ENCODE measurements at regions not wholly inside any gene's neighbourhood (a gene's known extent, or its start where the extent isn't known, plus 50 kb on each side); places are given as distances from the start of the nearest gene placed in this dataset.
A peak's percentile ranks its signal among the peaks of the same experiment; 100 is the strongest.

GRCh38 chr6:4372866-4373265 lies 237.5 kb upstream of the ECI2 start:
- no peak for DNase-seq
- TF ChIP-seq EP300 (IDR thresholded peaks at IDR 0.05) (no peak), POLR2A (IDR thresholded peaks at IDR 0.05) (no peak), CTCF (IDR thresholded peaks at IDR 0.05) (no peak), POLR2AphosphoS5 (IDR thresholded peaks at IDR 0.05) (no peak)
- H3K27me3 ChIP-seq, result no peaks in the 10 kb centered on the region
- no peak for ATAC-seq (ENCODE audit: low FRiP score in 2 of 2)
- no peaks in the 10 kb centered on the region for H3K4me1 ChIP-seq
- H3K27ac ChIP-seq, result no peak overlapping the region
- no peaks in the 10 kb centered on the region for H3K36me3 ChIP-seq
- H3K9me3 ChIP-seq, result no peaks in the 10 kb centered on the region
- 86 to 95% methylated on average over 2 of the region's 2 CpGs for WGBS, 2 donors
- no peak overlapping the region for H3K4me3 ChIP-seq

- no peak overlapping the region for H3K27ac ChIP-seq
- 72 to 74% methylated on average over 8 to 10 of the region's 10 CpGs for WGBS, 2 donors
Measured at GRCh38 chr6:4371207-4371921, 236.0 kb upstream of the ECI2 start.

GRCh38 chr6:4370066-4370465 lies 234.7 kb upstream of the ECI2 start:
- H3K36me3 ChIP-seq, result no peaks in the 10 kb centered on the region
- no peak for TF ChIP-seq POLR2AphosphoS5 (IDR thresholded peaks at IDR 0.05)
- TF ChIP-seq CTCF (IDR thresholded peaks at IDR 0.05), result no peak
- H3K4me3 ChIP-seq, result no peak overlapping the region
- H3K4me1 ChIP-seq, result no peaks in the 10 kb centered on the region
- H3K27me3 ChIP-seq, result no peaks in the 10 kb centered on the region
- H3K9me3 ChIP-seq, result no peaks in the 10 kb centered on the region
- peak in 1 of 2 donors; percentile 60 for ATAC-seq (ENCODE audit: low FRiP score in 2 of 2)
- WGBS, 2 donors, result 46 to 60% methylated on average over 3 of the region's 3 CpGs
- no peak overlapping the region for H3K27ac ChIP-seq
- no peak for DNase-seq

More at GRCh38 chr6:4371207-4371921, 236.0 kb upstream of the ECI2 start:
- DNase-seq, result no peak
- H3K9me3 ChIP-seq, result no peaks in the 10 kb centered on the region
- TF ChIP-seq POLR2A (IDR thresholded peaks at IDR 0.05), result no peak
- TF ChIP-seq CTCF (IDR thresholded peaks at IDR 0.05), result no peak
- TF ChIP-seq POLR2AphosphoS5 (IDR thresholded peaks at IDR 0.05), result no peak
- TF ChIP-seq EP300 (IDR thresholded peaks at IDR 0.05), result no peak
- ATAC-seq (ENCODE audit: low FRiP score in 2 of 2), result no peak
- H3K36me3 ChIP-seq, result no peaks in the 10 kb centered on the region
- H3K27me3 ChIP-seq, result no peaks in the 10 kb centered on the region
- no peaks in the 10 kb centered on the region for H3K4me1 ChIP-seq
- no peak overlapping the region for H3K4me3 ChIP-seq

- no peaks in the 10 kb centered on the region for H3K4me1 ChIP-seq
- no peaks in the 10 kb centered on the region for H3K27me3 ChIP-seq
- whole genome bisulfite sequencing, 2 donors, result 62 to 64% methylated on average over 4 of the region's 4 CpGs
- no peak overlapping the region for H3K4me3 ChIP-seq
- H3K27ac ChIP-seq, result no peak overlapping the region
- DNase-seq, result no peak
- peak in 1 of 2 donors; percentile 32 for ATAC-seq (ENCODE audit: low FRiP score in 2 of 2)
- H3K9me3 ChIP-seq, result no peaks in the 10 kb centered on the region
- no peaks in the 10 kb centered on the region for H3K36me3 ChIP-seq
- TF ChIP-seq CTCF (IDR thresholded peaks at IDR 0.05) (no peak), POLR2AphosphoS5 (IDR thresholded peaks at IDR 0.05) (no peak), EP300 (IDR thresholded peaks at IDR 0.05) (no peak), POLR2A (IDR thresholded peaks at IDR 0.05) (no peak)
Measured at GRCh38 chr6:4369616-4370015, 234.2 kb upstream of the ECI2 start.

GRCh38 chr6:4368649-4369048 lies 233.3 kb upstream of the ECI2 start:
- Histone ChIP-seq H3K27ac (no peak overlapping the region), H3K4me3 (no peak overlapping the region), H3K36me3 (no peaks in the 10 kb centered on the region), H3K9me3 (no peaks in the 10 kb centered on the region), H3K4me1 (no peaks in the 10 kb centered on the region), H3K27me3 (no peaks in the 10 kb centered on the region)
- TF ChIP-seq POLR2AphosphoS5 (IDR thresholded peaks at IDR 0.05) (no peak), CTCF (IDR thresholded peaks at IDR 0.05) (no peak), EP300 (IDR thresholded peaks at IDR 0.05) (no peak), POLR2A (IDR thresholded peaks at IDR 0.05) (no peak)
- DNase-seq, result no peak
- ATAC-seq (ENCODE audit: low FRiP score in 2 of 2), result no peak
